Neural progenitor cell (in vitro differentiated cells): ENCODE measurements at regions not wholly inside any gene's neighbourhood (a gene's known extent, or its start where the extent isn't known, plus 50 kb on each side); places are given as distances from the start of the nearest gene placed in this dataset.

ENCODE experiments used
- CTCF ChIP-seq: fragments of 200-600 bp; sonication (generic); IDR thresholded peaks from 2 replicates; pipeline ENCODE4 v1.5.1; 2017; ENCODE audit warnings: antibody characterized with exemption, mild to moderate bottlenecking
- EZH2 ChIP-seq: fragments of 200-600 bp; sonication (generic); IDR thresholded peaks from 2 replicates; pipeline ENCODE4 v1.6.1; 2017; ENCODE audit warnings: antibody characterized with exemption, mild to moderate bottlenecking, moderate library complexity

- TF ChIP-seq CTCF (no peak), EZH2 (no peak)
These were observed 804.2 kb downstream of the CENPC start for GRCh38 chr4:66741081-66741480.
